Peyer's patch (tissue), 4 donors: ENCODE measurements at regions not wholly inside any gene's neighbourhood (a gene's known extent, or its start where the extent isn't known, plus 50 kb on each side); places are given as distances from the start of the nearest gene placed in this dataset.

Experiments used
- CTCF ChIP-seq, 6 experiments: fragments of 450-650 bp in 4 of 6; fragments of 200-600 bp in 2 of 6; sonication (generic) in 1 of 6; IDR thresholded peaks; one replicate each; pipeline ENCODE4 v1.5.1; 2017 to 2019; ENCODE audit warnings: antibody characterized with exemption in 6 of 6, mild to moderate bottlenecking in 3 of 6, moderate library complexity in 1 of 6
- POLR2A ChIP-seq, 2 donors: fragments of 450-650 bp; IDR thresholded peaks; one replicate each; pipeline ENCODE4 v1.5.1; 2017; ENCODE audit warnings: antibody characterized with exemption in 2 of 2, mild to moderate bottlenecking in 2 of 2, moderate library complexity in 2 of 2

- TF ChIP-seq CTCF (IDR thresholded peaks at IDR 0.05) (no peak), POLR2A (IDR thresholded peaks at IDR 0.05) (no peak)
Observed at GRCh38 chr19:5403968-5404640, 51.1 kb upstream of the ZNRF4 start.
